ENCODE measurements at regions not wholly inside any gene's neighbourhood (a gene's known extent, or its start where the extent isn't known, plus 50 kb on each side); places are given as distances from the start of the nearest gene placed in this dataset.

- no peak for DNase-seq
Observed at GRCh38 chr6:159473475-159474263, 219.4 kb downstream of the SOD2 start.

- DNase-seq: no peak
Observed at GRCh38 chr6:159470397-159470796, 222.6 kb downstream of the SOD2 start.

- DNase-seq: no peak
Observed at GRCh38 chr6:159469443-159469842, 223.6 kb downstream of the SOD2 start.

GRCh38 chr6:159468994-159469393 lies 224.0 kb downstream of the SOD2 start:
- DNase-seq: no peak

- no peak for DNase-seq
Observed at GRCh38 chr6:159467473-159468041, 225.5 kb downstream of the SOD2 start.

DNA sequence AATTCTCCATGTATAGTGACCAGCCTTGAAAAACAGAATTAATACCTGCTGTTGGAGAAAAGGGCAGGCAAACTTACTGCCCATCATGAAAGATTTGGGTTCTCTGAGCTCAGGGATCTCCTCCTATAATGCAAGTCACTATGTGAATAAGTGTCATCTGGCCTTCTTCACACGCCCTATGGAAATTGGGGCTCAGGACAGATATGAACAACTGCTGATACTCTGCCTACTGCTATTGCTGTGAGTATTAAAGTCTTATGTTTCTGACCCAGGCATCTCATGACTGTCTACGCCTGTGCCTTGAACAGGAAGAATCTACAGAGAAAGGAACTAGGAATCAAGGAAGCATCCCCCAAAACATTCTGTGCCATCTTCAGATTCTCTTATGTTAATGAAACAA lies 226.1 kb downstream of the SOD2 start:
- DNase-seq: no peak

DNA sequence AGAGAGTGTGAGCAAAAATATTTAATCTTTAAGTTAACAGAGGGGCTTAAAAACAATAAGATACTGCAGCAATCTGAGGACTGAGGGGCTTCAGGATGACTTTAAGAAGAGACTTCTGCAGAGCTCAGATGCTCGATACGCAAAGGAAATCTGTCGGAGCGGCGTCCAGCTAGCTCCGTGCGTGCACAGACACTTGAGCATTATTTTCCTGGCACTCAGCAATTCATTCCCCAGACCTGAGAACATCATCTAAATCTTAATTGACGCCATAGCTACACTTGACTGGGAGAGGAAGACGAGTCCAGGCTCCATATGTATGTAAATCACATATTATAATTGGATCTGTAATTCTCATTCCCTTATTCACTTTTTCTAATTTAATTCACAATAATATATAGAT lies 228.2 kb downstream of the SOD2 start:
- DNase-seq: no peak

- DNase-seq: no peak
Observed at GRCh38 chr6:159463119-159463829, 229.8 kb downstream of the SOD2 start.

- DNase-seq: no peak
Observed at GRCh38 chr6:159462431-159462830, 230.6 kb downstream of the SOD2 start.

DNA sequence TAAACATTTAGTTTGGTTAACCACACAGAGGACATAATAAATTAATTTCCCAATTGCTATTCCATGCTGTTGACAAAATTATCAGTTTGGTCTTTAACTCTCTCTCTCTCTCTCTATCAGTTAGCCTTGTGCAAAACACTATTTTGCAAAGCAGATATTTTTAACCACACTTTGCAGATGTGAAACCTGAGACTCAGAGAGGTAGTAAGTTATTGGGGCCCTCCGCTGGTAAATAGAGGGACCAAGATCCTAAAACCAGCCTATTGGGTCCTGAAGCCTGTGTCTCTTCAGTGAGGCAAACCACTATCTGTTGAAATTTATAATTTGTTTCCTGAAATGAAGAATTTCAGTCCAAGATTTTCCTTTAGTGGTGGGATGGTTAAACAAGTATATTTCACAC lies 231.0 kb downstream of the SOD2 start:
- no peak for DNase-seq

DNA sequence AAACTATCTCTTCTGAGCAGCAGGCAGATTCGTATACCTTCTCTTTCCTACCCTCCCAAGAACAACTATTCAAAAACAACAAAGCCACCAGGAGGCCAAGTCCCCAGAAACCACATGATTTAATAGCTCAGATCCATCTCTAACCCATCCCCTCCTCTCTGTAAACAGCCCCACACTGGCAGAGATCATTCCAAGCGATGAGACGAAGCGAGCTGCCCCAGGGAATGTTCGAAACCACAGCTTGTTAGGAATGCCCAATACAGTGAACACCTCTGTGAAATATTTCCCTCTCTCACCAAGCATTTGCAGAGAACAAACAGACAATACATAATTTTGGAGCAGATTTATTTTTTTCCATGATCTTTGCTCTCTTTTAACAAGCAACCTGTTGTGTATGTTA lies 231.8 kb downstream of the SOD2 start:
- DNase-seq: no peak

- DNase-seq: no peak
Observed at GRCh38 chr6:159460476-159460875, 232.6 kb downstream of the SOD2 start.

DNA sequence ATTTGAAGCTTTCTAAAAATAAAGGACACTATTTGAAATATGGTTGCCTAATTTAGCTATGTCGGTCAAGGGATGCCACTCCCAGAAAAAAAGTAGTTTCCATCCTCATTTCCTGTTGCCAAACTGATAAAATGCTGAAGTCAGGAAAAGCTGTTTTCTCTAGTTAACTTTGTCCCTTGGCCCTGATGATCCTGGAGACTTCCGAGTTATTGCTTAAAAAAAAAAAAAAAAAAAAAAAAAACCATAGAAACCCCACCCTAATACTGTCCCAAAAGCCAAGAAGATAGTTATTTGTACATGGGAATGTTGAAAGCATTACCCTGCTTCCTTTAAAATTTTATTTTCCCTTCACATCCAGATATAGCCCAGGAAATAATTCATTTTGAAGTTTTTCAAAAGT lies 236.7 kb downstream of the SOD2 start:
- no peak for DNase-seq

GRCh38 chr6:159455700-159456274 lies 237.3 kb downstream of the SOD2 start:
- DNase-seq: no peak

DNA sequence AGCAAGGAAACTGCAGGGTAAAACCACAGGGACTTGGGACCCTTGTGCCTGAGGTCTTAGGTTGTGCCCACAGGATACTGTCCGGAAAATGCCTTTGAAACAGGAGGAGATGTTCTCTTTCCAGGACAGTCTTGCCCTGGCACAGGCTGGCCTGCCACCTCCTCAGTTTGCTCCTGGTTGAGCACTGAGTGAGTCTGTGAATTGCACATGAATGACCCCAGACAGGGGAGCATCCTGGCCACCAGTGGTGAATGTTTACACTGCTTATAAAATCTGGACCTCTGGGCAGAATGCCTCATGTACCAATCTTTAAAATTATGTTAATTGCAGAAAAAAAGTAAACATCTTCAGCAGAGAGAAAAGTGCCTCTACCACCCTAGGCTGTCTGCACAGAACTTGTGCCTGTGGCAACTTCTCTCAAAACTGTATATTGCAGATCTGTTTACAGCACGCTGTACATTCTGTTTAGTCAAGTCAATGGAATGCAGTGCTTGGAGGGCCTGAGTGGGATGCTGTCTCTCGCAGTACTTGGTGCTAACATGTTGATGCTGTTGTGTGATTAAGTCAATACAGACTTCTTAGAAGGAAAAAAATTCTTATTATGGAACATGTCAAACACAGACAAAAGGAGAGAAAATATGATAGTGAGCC lies 242.1 kb downstream of the SOD2 start:
- no peak for DNase-seq

DNA sequence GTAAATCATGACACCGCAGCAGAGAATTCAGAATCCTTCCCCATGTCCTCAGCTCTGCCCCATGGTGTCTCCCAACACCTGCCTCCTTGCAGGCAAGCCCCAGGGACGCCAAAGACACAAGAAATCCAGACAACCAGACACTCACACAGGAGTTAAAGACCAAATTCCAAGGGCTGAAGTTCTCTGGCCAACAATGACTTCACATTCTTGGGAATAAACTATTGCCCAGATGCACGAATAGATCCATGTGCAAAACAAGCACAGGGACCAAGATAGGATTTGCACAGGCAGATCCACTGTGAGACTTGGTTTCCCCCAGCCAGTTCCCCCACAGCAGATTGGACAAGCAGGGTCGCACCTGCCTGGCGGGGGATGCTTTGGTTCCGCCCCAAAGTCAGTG lies 246.7 kb downstream of the SOD2 start:
- no peak for DNase-seq

DNA sequence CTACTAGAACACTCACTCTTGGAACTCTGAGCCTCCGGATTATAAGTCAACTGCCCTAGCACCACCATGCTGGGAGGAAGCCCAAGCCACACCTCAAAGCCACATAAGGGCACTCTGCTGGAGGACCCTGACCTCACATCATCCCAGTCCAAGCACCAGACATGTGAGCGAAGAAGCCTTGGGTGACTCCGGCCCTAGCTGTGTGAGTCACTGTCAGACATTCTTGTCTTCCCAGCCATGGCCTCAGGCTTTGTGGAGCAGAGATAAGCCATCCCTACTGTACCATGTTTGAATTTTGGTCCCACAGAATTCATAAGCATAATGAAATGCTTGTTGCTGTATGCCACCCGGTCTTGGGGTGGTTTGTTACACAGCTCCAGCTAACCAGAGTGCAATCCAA lies 247.7 kb downstream of the SOD2 start:
- no peak for DNase-seq

DNA sequence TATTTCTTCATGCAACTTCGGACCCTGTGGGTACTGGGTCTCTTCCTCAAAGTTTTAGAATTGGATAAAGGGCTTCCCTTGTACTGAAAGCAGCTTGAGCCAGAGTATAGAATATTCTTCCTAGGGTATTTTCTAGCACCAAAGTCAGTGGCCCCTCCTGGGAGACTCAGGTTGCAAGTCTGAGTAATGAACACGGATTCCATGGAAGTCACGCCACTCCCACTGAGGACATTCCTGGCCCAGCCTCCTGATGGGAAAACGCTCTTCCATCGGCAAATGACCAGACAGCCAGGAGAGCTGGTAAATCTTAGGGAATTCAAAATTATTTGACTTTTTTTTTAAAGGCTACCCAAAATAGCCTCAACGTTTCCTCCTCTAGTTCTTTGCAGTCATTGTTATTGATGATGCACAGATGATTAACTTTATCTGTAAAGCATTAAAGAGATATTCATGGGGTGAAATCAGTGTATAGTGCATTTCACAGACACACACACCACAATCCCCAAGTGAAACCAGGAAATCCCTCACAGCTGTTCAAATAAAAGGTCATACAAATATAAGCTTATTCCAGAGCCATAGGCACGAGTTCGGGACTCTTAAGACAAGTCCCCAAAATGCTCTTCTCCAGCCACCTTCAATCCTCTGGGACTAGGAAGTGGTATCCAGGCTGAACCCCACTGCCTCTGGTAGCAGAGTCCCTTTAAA lies 248.8 kb downstream of the SOD2 start:
- no peak for DNase-seq

DNA sequence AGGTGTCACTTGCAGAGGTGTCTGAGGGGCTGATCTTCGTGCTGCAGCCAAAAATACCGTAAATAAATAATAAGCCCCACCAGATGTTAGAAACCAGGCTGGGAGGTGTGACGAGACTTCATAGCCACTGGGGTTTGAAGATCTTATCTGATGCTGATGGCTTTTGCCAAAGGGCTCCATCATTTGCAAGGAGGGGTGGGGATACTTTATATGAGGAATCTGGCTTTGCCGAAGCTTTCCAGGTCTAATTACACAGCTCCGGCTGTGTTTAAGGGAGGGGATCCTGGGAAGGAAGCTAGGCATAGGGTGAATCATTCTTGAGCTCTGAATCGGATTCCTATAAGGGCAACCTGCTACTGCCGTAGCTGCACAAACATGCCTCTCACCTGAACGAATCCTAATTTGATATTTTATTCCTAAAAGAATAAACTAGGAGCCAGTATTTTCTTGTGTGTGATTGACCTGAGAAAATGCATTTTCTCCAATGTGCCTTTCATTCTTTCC lies 249.6 kb downstream of the SOD2 start:
- DNase-seq: no peak

GRCh38 chr6:159441704-159441981 lies 251.4 kb downstream of the SOD2 start:
- no peak for DNase-seq

DNA sequence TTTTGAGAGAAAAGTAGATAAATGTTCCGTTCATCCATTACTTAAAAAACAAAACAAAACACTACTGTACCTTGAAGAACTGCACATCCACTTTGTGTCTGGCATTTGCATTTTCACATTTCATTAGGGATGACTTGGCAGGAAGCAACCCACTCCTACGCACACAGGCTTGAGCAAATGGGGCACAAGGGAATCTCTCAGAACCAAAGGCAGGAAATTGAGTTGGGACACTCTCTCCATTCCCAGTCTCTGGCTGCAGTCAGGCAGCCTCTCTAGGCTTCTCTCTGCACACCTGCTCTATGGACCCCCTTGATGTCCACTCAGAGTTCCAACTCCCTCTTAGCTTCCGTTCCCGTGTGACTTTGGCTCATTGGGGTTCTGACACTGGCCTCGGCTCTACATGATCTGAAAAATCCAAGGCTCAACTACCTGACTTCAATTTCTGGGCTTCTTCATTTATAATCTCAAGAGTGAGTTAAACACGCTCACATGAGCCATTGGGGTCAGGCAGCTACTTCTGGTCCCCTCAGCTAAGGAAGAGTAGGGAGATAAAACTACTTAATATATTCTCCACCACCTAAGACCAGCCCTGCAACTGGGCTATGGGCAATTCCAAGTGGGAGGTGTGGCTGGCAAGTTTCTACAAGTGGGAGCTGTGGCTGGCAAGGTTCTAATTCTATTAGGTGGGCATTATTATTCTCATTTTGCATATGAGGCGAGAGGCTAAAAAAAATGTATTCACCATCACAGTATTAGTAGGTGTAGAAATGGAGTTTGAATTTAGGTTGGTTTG lies 251.9 kb downstream of the SOD2 start:
- DNase-seq: no peak

GRCh38 chr6:159440349-159440748 lies 252.7 kb downstream of the SOD2 start:
- no peak for DNase-seq
